GM23248 (cell line): ENCODE measurements at regions not wholly inside any gene's neighbourhood (a gene's known extent, or its start where the extent isn't known, plus 50 kb on each side); places are given as distances from the start of the nearest gene placed in this dataset.

Experiments used
- EZH2 ChIP-seq: fragments of 200-600 bp; sonication (generic); IDR thresholded peaks from 2 replicates; pipeline ENCODE4 v1.6.1; 2018; ENCODE audit warnings: antibody characterized with exemption, mild to moderate bottlenecking; ENCODE audit not compliant: insufficient read depth, poor library complexity, severe bottlenecking
- EZH2phosphoT487 ChIP-seq: fragments of 200-600 bp; sonication (generic); IDR thresholded peaks from 2 replicates; pipeline ENCODE4 v1.6.1; 2018; ENCODE audit warnings: antibody characterized with exemption, moderate library complexity, mild to moderate bottlenecking, low read depth; ENCODE audit not compliant: insufficient read depth

GRCh38 chr17:52751051-52751450 is 592.5 kb upstream of the CA10 start:
- no peak for TF ChIP-seq EZH2
- no peak for TF ChIP-seq EZH2phosphoT487
